ENCODE measurements at regions not wholly inside any gene's neighbourhood (a gene's known extent, or its start where the extent isn't known, plus 50 kb on each side); places are given as distances from the start of the nearest gene placed in this dataset.
"Not testable (repeated sequence)": the region's sequence is repeated elsewhere in the genome, so short reads cannot be mapped to it uniquely, and the experiment has no call there.

- H3K36me3 ChIP-seq: no peaks in the 10 kb centered on the region
- no peaks in the 10 kb centered on the region for H3K9me3 ChIP-seq
- H3K27ac ChIP-seq: no peak overlapping the region
- H3K4me1 ChIP-seq: no peaks in the 10 kb centered on the region
- DNase-seq (ENCODE audit: low spot score): no peak
- no peaks in the 10 kb centered on the region for H3K27me3 ChIP-seq
- TF ChIP-seq CTCF (IDR thresholded peaks at IDR 0.05): no peak
- H3K4me3 ChIP-seq: no peak overlapping the region
These were observed 258.8 kb upstream of the CHD1 start for GRCh38 chr5:99187611-99188010.

- no peak overlapping the region for H3K27ac ChIP-seq
- no peak overlapping the region for H3K4me3 ChIP-seq
- no peaks in the 10 kb centered on the region for H3K4me1 ChIP-seq
- H3K9me3 ChIP-seq: no peaks in the 10 kb centered on the region
- TF ChIP-seq CTCF (IDR thresholded peaks at IDR 0.05): no peak
- no peaks in the 10 kb centered on the region for H3K27me3 ChIP-seq
- H3K36me3 ChIP-seq: no peaks in the 10 kb centered on the region
- DNase-seq (ENCODE audit: low spot score): no peak
These were observed 250.4 kb upstream of the CHD1 start for GRCh38 chr5:99179206-99179605.

- H3K27ac ChIP-seq: no peak overlapping the region
- no peak overlapping the region for H3K4me3 ChIP-seq
- H3K27me3 ChIP-seq: no peaks in the 10 kb centered on the region
- no peak for TF ChIP-seq CTCF (IDR thresholded peaks at IDR 0.05)
- DNase-seq (ENCODE audit: low spot score): no peak
- no peaks in the 10 kb centered on the region for H3K4me1 ChIP-seq
- no peaks in the 10 kb centered on the region for H3K9me3 ChIP-seq
- no peaks in the 10 kb centered on the region for H3K36me3 ChIP-seq
These were observed 249.0 kb upstream of the CHD1 start for GRCh38 chr5:99177796-99178195.

GRCh38 chr5:99176186-99176585 is 247.4 kb upstream of the CHD1 start:
- no peak for DNase-seq (ENCODE audit: low spot score)

GRCh38 chr5:99169309-99169708 is 240.5 kb upstream of the CHD1 start:
- TF ChIP-seq CTCF (IDR thresholded peaks at IDR 0.05): peak in 1 of 2 donors; percentile 42
- H3K27me3 ChIP-seq: no peaks in the 10 kb centered on the region
- no peak overlapping the region for H3K4me3 ChIP-seq
- DNase-seq (ENCODE audit: low spot score): no peak
- no peaks in the 10 kb centered on the region for H3K36me3 ChIP-seq
- no peaks in the 10 kb centered on the region for H3K9me3 ChIP-seq
- no peaks in the 10 kb centered on the region for H3K4me1 ChIP-seq
- no peak overlapping the region for H3K27ac ChIP-seq

More at GRCh38 chr5:99176186-99176585, 247.4 kb upstream of the CHD1 start:
- TF ChIP-seq CTCF (IDR thresholded peaks at IDR 0.05): no peak
- no peaks in the 10 kb centered on the region for H3K4me1 ChIP-seq
- H3K9me3 ChIP-seq: no peaks in the 10 kb centered on the region
- no peaks in the 10 kb centered on the region for H3K27me3 ChIP-seq
- no peak overlapping the region for H3K4me3 ChIP-seq
- H3K27ac ChIP-seq: no peak overlapping the region
- no peaks in the 10 kb centered on the region for H3K36me3 ChIP-seq

GRCh38 chr5:99161538-99161937 is 232.7 kb upstream of the CHD1 start:
- H3K4me3 ChIP-seq; H3K9me3 ChIP-seq; H3K27me3 ChIP-seq; H3K36me3 ChIP-seq; H3K27ac ChIP-seq; DNase-seq (ENCODE audit: low spot score); H3K4me1 ChIP-seq: not testable (repeated sequence)

All from right atrium auricular region (tissue), 2 donors.